ENCODE measurements at regions not wholly inside any gene's neighbourhood (a gene's known extent, or its start where the extent isn't known, plus 50 kb on each side); places are given as distances from the start of the nearest gene placed in this dataset.
A peak's percentile ranks its signal among the peaks of the same experiment; 100 is the strongest.

DNA sequence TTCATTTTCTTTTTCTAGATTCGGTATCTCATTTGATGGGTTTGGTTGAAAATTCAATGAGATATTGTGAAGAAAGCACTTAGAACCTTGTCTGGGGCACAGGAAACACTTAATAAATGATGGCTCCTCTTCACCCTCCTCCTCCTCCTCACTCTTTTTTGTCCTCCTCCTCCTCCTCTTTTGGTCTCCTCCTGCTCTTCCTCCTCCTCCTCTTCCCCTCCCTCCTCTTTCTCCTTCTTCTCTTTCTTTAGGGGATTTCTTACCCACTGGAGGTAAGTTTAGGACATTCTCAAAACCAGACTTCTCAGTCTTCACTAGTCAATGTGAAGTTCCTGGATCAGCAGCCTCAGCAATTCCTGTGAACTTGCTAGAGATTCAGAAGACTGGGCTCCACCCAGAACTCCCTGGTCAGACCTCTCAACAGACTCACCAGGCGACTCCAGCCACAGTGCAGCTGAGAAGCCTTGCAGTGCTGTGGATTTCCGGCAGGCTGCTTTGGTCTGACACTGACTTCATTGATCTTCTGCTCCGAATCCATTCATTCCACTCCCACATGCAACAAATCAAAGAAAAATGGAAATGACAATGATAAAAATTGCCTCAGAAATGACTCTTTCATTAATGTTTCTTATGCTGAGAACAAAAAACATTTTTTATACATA lies 368.6 kb upstream of the B3GAT1 start:
- DNase-seq (ENCODE audit: low spot score), result peak; percentile 75

DNA sequence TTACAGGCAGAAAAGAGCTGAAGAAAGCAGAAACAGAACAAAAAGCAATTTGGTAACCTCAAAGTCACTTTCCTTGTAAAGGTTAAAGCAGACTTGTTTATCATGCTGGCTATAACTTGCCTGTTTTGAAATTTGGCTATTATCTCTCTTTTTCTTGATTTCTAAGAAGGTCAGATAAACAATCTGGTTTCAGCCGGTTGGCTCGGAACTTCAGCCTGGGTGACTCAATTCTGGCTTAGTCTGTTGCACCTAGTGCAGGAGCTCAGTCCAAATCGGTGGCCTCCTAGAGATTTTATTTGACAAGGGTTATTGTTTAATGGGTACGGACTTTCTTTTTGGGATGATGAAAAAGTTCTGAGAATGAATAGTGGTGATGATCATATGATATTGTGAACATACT lies 367.1 kb upstream of the B3GAT1 start:
- no peak for DNase-seq (ENCODE audit: low spot score)

DNA sequence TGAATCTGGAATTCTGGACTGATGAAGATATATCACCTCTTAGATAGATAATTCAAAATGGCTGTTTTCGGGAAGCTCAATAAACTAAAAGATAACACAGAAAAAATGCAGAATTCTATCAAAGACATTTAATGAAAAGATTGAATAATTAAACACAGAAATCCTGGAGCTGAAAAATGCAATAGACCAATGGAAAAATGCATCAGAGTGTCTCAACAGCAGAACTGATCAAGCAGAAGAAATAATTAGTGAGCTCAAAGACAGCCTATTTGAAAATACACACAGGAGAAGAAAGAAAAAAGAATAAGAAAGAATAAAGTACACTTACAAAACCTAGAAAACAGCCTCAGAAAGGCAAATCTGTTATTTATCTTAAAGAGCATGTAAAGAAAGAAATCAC lies 356.4 kb upstream of the B3GAT1 start:
- no peak for DNase-seq (ENCODE audit: low spot score)

DNA sequence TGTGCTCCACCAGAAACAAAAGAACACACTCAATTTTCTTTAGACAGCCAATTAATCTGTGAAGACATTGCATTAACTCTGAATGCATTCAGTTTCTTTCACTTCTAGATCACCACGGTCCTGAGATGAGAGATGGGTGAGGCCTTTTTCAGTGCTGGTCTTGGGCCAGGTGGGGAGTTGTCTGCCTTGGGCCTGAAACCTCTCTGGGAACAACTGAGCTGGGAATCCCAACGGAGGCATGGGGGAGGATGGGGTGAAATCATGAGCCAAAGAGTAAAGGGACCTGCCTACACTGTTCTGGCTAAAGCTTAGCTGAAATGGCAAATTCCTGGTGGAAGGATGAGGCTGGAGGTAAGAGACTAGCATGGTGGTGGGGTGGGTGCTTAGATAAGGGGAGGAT lies 353.5 kb upstream of the B3GAT1 start:
- peak; percentile 57 for DNase-seq (ENCODE audit: low spot score)

DNA sequence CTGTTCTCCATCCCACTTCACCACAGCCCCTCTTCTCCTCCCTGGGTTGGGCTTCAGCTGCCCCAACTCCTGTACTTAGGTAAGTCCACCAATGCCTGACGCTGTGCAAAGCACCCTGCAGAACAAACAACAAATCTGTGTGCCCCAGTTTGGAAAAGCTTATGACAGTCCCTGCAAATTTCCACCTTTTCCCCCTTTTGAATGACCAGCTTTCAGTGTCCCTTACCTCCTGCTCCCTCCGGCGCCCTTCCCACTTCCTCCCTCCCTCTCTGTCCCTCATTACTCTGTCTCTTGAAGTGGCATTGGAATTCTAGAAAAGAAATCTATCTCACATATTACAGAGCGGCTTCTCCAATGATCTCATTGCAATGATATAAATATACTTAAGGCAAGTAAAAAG lies 352.9 kb upstream of the B3GAT1 start:
- no peak for DNase-seq (ENCODE audit: low spot score)

DNA sequence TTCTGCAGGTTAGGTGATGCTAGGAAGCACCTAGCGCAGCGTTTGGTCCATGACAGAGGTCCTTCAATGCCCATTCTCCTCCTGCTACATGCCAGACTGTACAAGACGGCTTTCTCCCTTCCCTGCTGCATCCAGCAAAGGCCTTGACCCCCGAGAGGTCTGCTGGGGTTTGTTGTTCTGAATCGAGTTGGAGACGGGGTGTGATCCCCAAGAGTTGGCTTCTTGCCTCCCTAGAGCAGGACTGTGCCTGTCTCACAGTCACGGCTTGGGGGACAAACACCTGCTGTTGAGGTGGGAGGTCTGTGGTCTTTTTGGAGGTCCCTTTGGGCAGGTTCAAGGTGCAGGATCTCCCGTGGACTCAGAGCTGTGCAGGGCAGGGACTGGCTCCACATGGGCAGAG lies 352.3 kb upstream of the B3GAT1 start:
- DNase-seq (ENCODE audit: low spot score), result peak; percentile 64

DNA sequence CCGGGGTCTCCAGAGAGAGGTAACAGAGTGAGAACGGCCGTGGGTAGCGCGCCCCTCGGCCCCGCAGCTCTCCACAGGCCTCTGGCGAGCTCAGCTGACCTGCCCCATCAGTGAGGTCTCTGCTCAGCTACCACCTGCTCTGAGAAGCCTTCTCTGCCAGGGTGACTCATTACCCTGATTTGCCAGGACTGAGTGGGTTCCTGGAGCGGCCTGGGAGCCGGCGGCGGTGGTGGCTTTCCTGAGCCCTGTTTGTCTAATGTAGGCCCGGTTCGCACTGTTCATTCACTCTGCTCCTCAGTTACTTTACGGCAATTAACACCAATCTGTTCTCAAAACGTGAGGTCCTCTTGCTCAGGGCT lies 351.0 kb upstream of the B3GAT1 start:
- DNase-seq (ENCODE audit: low spot score), result peak; percentile 71

DNA sequence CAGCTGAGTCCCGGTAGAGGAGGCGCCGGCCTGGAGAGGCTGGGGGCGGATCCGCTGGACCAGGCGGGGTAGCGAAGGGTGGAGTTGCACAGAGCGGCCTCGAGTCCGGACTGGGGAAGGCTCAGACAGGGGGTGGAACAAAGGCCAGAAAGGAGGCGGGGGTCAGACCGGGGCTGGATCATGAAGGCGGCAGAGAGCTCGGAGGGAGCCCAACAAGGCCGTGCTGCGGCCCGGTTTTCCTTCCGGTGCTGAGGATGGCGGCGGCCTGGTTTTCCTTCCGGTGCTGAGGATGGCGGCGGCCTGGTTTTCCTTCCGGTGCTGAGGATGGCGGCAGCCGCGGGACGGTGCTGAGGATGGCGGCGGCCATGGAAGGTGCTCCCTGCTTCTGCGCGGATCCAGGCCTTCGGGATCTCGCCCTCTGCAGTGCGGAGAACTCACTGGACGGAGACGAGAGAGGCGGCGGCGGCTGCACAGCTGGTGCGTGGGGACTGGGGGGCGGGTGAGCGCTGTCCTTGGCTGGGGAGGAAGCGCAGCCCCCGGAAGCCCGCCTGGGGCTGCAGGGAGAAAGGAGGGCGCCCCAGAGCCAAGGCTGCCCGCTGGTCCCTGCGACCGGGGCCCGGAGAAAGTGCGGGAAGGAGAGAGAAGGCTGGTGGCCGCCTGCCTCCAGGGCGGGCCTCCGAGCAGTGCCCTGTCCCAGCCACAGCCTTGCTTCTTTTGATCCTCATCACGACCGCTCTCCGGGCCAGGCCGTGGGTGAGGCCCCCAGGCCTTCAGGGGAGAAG lies 350.4 kb upstream of the B3GAT1 start:
- DNase-seq (ENCODE audit: low spot score), result peak; percentile 74

DNA sequence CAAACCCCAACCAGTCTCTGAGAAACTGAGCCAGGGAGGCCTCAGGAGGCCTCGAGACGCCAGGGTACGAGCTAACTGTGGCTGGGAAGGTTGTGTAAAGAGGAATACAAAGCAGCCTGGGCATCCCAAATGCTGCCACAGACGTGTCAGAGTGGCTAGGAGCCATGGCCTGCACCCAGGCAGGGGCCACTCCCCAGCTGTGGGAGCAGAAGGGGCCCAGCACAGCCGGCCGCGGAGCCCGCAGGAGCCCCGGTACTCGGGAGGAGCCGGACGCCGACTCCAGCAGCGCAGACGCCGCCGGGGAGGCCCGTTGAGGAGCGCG lies 349.8 kb upstream of the B3GAT1 start:
- DNase-seq (ENCODE audit: low spot score), result peak; percentile 74

DNA sequence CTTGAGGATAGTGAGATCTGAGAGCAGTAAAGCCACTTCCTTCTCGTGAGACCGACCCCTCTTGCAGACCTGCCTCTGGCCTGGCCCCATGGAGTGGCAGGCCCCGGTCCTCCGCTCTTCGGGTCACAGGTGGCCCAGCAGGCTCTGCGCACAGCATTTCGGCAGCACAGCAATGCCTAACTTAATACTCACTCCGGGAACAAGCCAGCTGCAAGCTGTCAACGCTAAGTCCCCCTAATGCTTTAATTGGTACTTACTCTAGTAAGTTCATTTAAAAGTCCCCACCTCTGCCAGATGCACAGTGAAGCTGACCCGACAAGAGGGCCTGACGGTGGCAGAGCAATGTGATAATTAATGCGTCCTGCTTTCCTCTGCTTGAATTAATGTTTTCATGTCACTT lies 349.3 kb upstream of the B3GAT1 start:
- DNase-seq (ENCODE audit: low spot score), result no peak

DNA sequence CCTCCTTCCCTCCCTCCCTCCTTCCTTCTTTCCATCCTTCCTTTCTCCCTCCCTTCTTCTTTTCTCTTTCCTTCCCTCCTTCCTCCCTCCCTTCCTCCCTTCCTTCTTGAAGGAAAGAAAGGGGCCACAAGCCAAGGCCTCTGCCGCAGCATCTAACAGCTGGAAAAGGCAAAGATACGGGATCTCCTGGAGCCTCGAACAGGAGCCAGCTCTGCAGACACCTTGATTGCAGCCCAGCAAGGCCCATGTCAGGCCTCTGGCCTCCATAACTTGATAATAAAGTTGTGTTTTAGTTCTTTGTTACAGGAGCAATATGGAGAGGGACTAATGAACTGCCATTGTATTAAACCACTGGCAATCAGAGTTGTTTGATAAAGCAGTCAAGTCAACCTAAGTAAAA lies 348.9 kb upstream of the B3GAT1 start:
- no peak for DNase-seq (ENCODE audit: low spot score)

DNA sequence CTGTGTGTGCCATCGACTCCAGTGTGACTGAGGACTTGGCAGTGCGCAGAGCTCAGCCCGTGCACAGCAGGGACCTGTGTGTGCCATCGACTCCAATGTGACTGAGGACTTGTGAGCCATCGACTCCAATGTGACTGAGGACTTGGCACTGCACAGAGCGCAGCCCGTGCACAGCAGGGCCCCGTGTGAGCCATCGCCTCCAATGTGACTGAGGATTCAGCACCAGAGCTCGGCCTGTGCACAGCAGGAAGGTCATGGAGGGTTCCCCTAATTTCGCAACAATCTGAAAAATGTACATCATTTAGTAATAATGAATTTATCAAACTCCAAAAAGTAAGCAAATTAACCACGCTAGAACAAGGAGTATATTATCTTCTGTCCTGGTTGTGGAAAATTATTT lies 348.3 kb upstream of the B3GAT1 start:
- DNase-seq (ENCODE audit: low spot score), result peak; percentile 75

DNA sequence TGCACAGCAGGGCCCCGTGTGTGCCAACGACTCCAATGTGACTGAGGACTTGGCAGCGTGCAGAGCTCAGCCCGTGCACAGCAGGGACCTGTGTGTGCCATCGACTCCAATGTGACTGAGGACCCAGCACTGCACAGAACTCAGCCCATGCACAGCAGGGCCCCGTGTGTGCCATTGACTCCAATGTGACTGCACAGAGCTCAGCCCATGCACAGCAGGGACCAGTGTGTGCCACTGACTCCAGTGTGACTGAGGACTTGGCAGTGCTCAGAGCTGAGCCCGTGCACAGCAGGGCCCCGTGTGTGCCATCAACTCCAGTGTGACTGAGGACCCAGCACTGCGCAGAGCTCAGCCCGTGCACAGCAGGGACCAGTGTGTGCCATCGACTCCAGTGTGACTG lies 347.8 kb upstream of the B3GAT1 start:
- DNase-seq (ENCODE audit: low spot score), result no peak

DNA sequence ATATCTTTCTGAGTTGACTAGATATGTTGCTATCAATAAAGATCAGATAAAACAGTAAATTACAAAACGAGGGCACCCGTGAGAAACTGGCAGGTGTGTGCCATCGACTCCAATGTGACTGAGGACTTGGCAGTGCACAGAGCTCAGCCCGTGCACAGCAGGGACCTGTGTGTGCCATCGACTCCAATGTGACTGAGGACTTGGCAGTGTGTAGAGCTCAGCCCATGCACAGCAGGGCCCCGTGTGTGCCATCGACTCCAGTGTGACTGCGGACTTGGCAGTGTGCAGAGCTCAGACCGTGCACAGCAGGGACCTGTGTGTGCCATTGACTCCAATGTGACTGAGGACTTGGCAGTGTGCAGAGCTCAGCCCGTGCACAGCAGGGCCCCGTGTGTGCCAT lies 347.2 kb upstream of the B3GAT1 start:
- no peak for DNase-seq (ENCODE audit: low spot score)

DNA sequence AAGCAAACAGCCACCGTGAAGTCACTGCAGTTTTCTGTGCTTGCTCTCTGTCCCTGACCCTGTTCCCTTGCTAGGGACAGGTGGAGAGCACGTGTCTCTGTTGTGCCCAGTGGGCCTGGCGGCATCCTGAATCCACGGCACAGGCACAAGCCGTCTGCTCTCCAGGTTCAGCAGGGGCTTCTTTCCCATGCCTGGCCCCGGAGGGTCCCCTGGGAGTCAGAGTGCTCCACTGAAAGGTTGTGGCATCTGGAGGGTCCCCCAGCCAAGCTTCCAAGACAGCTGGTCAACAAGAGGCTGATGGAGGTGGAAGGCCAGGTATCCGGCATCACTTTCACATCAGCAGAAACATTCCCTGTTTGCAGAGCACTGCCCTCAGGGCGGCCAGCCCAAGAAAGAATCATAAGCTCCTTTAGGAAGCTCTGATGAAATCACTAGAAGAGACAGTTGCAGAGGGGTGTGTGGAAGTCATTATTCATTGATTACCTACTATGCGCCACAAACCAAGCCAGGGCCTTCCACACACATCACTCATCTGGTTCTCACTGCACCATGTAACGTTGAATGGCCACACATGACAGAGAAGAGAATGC lies 346.4 kb upstream of the B3GAT1 start:
- peak; percentile 53 for DNase-seq (ENCODE audit: low spot score)

DNA sequence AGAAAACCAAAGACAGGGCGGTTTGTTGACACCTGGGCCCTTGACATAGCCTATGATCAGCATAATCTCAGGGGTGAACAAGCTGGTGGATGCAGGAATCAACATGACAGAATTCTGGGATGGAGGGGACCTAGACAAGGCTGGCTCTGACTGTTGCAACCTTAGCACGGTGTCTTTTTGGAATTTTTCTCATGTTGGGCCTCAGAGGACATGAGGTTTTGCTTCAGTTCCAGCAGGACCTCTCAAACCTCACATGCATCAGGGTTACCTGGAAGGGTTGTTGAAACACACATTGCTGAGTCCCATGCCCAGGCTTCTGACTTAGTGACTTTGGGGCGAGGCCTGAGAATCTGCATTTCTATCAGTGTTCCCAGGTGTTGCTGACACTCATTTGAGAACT lies 345.6 kb upstream of the B3GAT1 start:
- no peak for DNase-seq (ENCODE audit: low spot score)

DNA sequence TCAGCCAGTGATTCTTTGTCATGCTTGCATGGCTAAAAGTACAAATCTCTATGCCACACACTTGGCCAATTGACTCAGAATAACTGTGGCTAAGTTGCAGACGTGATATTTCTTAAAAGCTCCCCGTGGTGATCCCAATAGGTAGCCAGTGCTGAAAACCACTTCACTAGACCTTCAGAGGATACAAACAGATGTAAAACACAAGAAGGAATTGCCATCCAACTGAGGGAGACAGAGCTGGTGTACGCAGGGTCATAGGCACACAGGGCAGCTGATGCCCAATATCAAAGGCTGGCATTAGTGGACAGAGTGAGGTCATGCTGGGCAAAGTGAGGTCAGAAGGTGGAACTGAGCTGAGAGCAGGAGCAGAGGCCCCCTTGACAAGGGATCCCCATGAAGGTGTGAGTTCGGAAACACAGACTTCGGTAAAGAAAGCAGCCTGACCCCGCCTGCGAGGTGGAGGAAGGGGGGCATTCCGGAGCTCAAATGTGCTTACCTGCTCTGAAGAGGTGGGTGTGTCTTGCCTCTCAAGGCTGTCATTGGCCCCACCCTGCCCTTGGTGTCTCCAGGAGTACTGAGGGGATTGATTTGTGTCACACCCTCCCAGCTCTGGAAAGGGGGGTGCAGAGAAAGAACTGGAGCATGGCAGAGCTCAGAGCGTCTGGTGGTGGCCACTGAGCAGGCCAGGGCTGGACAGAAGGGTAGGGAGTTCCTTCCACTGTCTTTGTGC lies 344.9 kb upstream of the B3GAT1 start:
- DNase-seq (ENCODE audit: low spot score), result no peak

DNA sequence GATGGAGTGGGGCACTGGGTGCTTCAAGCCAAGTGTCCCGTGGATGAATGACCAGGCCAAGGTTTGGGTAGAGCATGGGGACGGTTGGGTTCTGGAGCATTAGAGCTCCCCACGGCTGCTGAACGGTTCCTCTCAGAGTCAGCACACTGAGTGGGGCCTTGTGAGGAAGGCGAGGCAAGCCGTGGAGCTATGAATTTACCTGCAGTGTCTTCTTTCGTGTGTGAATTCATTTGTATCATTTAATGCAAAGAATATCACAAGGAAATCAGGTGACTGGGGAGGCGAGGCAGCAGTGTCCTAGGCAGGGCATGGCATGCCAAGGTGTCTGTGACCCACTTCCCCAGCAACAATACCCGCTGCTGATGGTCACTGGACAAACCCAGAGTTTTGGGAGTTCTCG lies 343.5 kb upstream of the B3GAT1 start:
- DNase-seq (ENCODE audit: low spot score), result peak; percentile 51

DNA sequence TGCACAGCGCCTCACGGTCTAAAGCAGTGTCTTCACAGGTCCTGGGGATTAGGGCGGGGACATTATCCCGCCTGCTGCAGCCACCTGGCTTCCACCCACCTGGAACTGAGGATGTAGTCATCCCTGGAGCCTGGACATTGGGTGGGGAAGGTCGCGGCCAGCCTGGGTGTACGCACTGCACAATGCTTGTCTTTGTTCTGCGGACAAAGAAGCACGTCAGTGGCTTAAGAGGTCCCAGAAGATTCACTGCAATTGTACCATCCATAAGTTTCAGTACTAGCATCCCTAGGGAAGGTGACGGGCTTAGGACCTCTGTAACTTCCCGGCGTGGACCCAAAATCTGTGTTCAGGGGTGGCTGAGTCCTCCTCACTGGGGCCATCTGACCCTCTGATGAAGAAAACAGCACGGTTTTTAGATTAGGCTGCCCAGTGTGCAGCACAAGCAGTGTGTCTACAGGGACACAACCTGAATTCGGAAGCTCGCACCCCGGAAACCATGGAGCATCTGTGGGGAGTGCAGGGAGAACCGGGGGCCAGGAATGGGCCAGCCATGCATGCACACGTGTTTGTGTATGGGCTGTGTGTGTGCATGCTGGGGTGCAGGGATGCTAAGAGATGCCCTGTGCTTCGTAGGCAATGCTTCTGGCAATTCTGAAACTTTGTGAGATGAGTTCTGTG lies 342.6 kb upstream of the B3GAT1 start:
- peak; percentile 80 for DNase-seq (ENCODE audit: low spot score)

DNA sequence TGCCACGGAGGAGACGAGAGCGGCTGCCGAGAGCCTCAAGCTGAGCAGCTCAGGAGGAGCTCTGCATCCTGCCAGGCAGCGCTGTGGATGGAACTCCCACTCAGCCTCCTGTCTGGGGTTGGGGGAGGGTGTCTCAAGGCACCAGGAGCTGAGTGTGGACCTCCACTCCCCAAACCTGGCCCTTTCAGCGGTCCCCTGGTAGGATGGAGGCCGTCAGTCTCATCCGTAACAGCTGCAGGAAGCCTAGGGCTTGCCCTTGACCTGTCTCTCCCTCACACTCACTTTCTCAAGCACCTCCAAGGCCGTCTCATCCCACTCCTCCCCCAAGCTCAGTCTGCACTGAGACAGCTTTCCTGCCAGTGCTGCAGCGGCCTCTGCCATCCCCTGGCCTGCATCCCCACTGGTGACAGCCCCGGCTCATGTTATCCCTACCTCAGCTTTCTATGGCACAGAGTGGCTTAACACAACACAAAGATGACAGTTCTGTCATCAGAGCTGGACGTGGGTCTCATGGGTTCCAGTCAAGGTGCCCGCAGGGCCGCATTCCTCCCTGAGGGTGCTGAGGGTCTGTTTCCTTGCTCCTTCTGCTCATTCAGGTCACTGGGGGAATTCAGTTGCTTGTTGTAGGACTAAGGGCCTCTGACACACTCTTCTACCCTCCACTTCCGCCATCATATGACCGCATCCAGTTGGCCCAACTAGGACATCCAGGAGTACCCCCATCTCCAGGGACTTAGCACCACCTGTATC lies 341.9 kb upstream of the B3GAT1 start:
- DNase-seq (ENCODE audit: low spot score), result peak; percentile 72
